GM19397 (cell line): ENCODE measurements at regions not wholly inside any gene's neighbourhood (a gene's known extent, or its start where the extent isn't known, plus 50 kb on each side); places are given as distances from the start of the nearest gene placed in this dataset.
"Not testable (repeated sequence)": the region's sequence is repeated elsewhere in the genome, so short reads cannot be mapped to it uniquely, and the experiment has no call there.

Experiments used
- ATAC-seq: cut with Tn5 transposase; IDR thresholded peaks from one replicate; pipeline ENCODE4 v1.9.1; 2021; ENCODE audit warnings: mild to moderate bottlenecking, moderate library complexity; ENCODE audit not compliant: unreplicated experiment

GRCh38 chr1:117702654-117703053 is 96.8 kb downstream of the TENT5C start:
- ATAC-seq = no peak

GRCh38 chr1:117707371-117707770 is 101.5 kb downstream of the TENT5C start:
- no peak for ATAC-seq

GRCh38 chr1:117708323-117709248 is 102.7 kb downstream of the TENT5C start:
- no peak for ATAC-seq

- no peak for ATAC-seq
Measured at GRCh38 chr1:117709249-117709691, 103.4 kb downstream of the TENT5C start.

- ATAC-seq = no peak
Measured at GRCh38 chr1:117710710-117711109, 104.9 kb downstream of the TENT5C start.

GRCh38 chr1:117712621-117713020 is 106.8 kb downstream of the TENT5C start:
- no peak for ATAC-seq

GRCh38 chr1:117714546-117714945 is 108.7 kb downstream of the TENT5C start:
- no peak for ATAC-seq

- ATAC-seq = not testable (repeated sequence)
Measured at GRCh38 chr1:117716030-117716429, 110.2 kb downstream of the TENT5C start.

- ATAC-seq = not testable (repeated sequence)
Measured at GRCh38 chr1:117717980-117718379, 112.1 kb downstream of the TENT5C start.

- not testable (repeated sequence) for ATAC-seq
Measured at GRCh38 chr1:117718596-117718995, 112.7 kb downstream of the TENT5C start.

- ATAC-seq = no peak
Measured at GRCh38 chr1:117719004-117719403, 113.2 kb downstream of the TENT5C start.

GRCh38 chr1:117732065-117732797 is 126.4 kb downstream of the TENT5C start:
- no peak for ATAC-seq

GRCh38 chr1:117732956-117733355 is 127.1 kb downstream of the TENT5C start:
- ATAC-seq = no peak

- no peak for ATAC-seq
Measured at GRCh38 chr1:117734403-117734802, 128.6 kb downstream of the TENT5C start.

GRCh38 chr1:117735045-117735992 is 129.5 kb downstream of the TENT5C start:
- ATAC-seq = no peak

GRCh38 chr1:117739504-117739903 is 133.7 kb downstream of the TENT5C start:
- no peak for ATAC-seq

- ATAC-seq = no peak
Measured at GRCh38 chr1:117740496-117740895, 134.6 kb downstream of the TENT5C start.

GRCh38 chr1:117746565-117746964 is 140.7 kb downstream of the TENT5C start:
- not testable (repeated sequence) for ATAC-seq

GRCh38 chr1:117747605-117748004 is 141.8 kb downstream of the TENT5C start:
- no peak for ATAC-seq

- ATAC-seq = no peak
Measured at GRCh38 chr1:117751321-117751720, 145.5 kb downstream of the TENT5C start.

GRCh38 chr1:117752661-117753060 is 146.8 kb downstream of the TENT5C start:
- no peak for ATAC-seq
